HuH-7 (cell line): ENCODE measurements at regions not wholly inside any gene's neighbourhood (a gene's known extent, or its start where the extent isn't known, plus 50 kb on each side); places are given as distances from the start of the nearest gene placed in this dataset.
"Not testable (repeated sequence)": the region's sequence is repeated elsewhere in the genome, so short reads cannot be mapped to it uniquely, and the experiment has no call there.

Source experiments
- DNase-seq: peaks from one replicate; pipeline ENCODE4 v3.0.0; 2011; ENCODE audit warnings: low spot score

- DNase-seq, result no peak
Measured at GRCh38 chr6:56803594-56803993, 151.3 kb upstream of the BEND6 start.

GRCh38 chr6:56802584-56802983 is 152.3 kb upstream of the BEND6 start:
- DNase-seq, result no peak

GRCh38 chr6:56799989-56800388 is 154.9 kb upstream of the BEND6 start:
- no peak for DNase-seq

- no peak for DNase-seq
Measured at GRCh38 chr6:56798163-56798562, 155.5 kb upstream of the DST start.

- no peak for DNase-seq
Measured at GRCh38 chr6:56796196-56796532, 153.5 kb upstream of the DST start.

- DNase-seq, result no peak
Measured at GRCh38 chr6:56795466-56796195, 152.9 kb upstream of the DST start.

GRCh38 chr6:56794421-56794820 is 151.7 kb upstream of the DST start:
- no peak for DNase-seq

GRCh38 chr6:56793938-56794337 is 151.2 kb upstream of the DST start:
- no peak for DNase-seq

- DNase-seq, result no peak
Measured at GRCh38 chr6:56790414-56790813, 147.7 kb upstream of the DST start.

- DNase-seq, result no peak
Measured at GRCh38 chr6:56789879-56790278, 147.2 kb upstream of the DST start.

- no peak for DNase-seq
Measured at GRCh38 chr6:56789342-56789741, 146.7 kb upstream of the DST start.

GRCh38 chr6:56787209-56787608 is 144.5 kb upstream of the DST start:
- DNase-seq, result no peak

GRCh38 chr6:56786256-56786655 is 143.6 kb upstream of the DST start:
- no peak for DNase-seq

GRCh38 chr6:56785536-56785935 is 142.8 kb upstream of the DST start:
- DNase-seq, result not testable (repeated sequence)

- DNase-seq, result not testable (repeated sequence)
Measured at GRCh38 chr6:56780109-56780508, 137.4 kb upstream of the DST start.

GRCh38 chr6:56778503-56778902 is 135.8 kb upstream of the DST start:
- DNase-seq, result not testable (repeated sequence)

GRCh38 chr6:56775498-56776166 is 132.9 kb upstream of the DST start:
- no peak for DNase-seq

GRCh38 chr6:56772737-56773184 is 130.1 kb upstream of the DST start:
- no peak for DNase-seq

- DNase-seq, result no peak
Measured at GRCh38 chr6:56771929-56772607, 129.4 kb upstream of the DST start.

GRCh38 chr6:56771189-56771588 is 128.5 kb upstream of the DST start:
- no peak for DNase-seq

GRCh38 chr6:56770011-56770520 is 127.4 kb upstream of the DST start:
- DNase-seq, result no peak

- DNase-seq, result no peak
Measured at GRCh38 chr6:56767892-56768531, 125.3 kb upstream of the DST start.

- DNase-seq, result no peak
Measured at GRCh38 chr6:56767435-56767834, 124.7 kb upstream of the DST start.
